ENCODE measurements at regions not wholly inside any gene's neighbourhood (a gene's known extent, or its start where the extent isn't known, plus 50 kb on each side); places are given as distances from the start of the nearest gene placed in this dataset.
A peak's percentile ranks its signal among the peaks of the same experiment; 100 is the strongest.

GRCh38 chr14:85732031-85732430, 202.1 kb downstream of the FLRT2 start:
- Histone ChIP-seq H3K27ac (no peak overlapping the region), H3K36me3 (replicated peaks in 1 of 2; ENCODE audit: insufficient read depth in 1 of 2, low read depth in 2 of 2) (no peaks in the 10 kb centered on the region), H3K27me3 (no peaks in the 10 kb centered on the region), H3K9me3 (no peaks in the 10 kb centered on the region), H3K4me3 (no peak overlapping the region), H3K4me1 (no peaks in the 10 kb centered on the region)
- WGBS, 2 donors: 63 to 64% methylated on average over 1 of the region's 1 CpG
- intact Hi-C loops (cut with DNase I): no loop called here
- DNase-seq (no peak), ATAC-seq (no peak)
- TF ChIP-seq POLR2A (IDR thresholded peaks at IDR 0.05): no peak
- no peak for TF ChIP-seq CTCF (IDR thresholded peaks at IDR 0.05)

GRCh38 chr14:85731186-85731585, 201.2 kb downstream of the FLRT2 start:
- Histone ChIP-seq H3K27me3 (no peaks in the 10 kb centered on the region), H3K4me3 (no peak overlapping the region), H3K27ac (no peak overlapping the region), H3K36me3 (replicated peaks in 1 of 2; ENCODE audit: insufficient read depth in 1 of 2, low read depth in 2 of 2) (no peaks in the 10 kb centered on the region), H3K9me3 (no peaks in the 10 kb centered on the region), H3K4me1 (no peaks in the 10 kb centered on the region)
- ATAC-seq (peak; percentile 38), DNase-seq (peak in 2 of 4 donors; percentile 5 to 34)
- no peak for TF ChIP-seq CTCF (IDR thresholded peaks at IDR 0.05)
- no peak for TF ChIP-seq POLR2A (IDR thresholded peaks at IDR 0.05)
- intact Hi-C loops (cut with DNase I): no loop called here

GRCh38 chr14:85728476-85729065, 198.6 kb downstream of the FLRT2 start:
- H3K4me3 ChIP-seq: no peak overlapping the region
- intact Hi-C loops (cut with DNase I): no loop called here
- WGBS, 2 donors: 53 to 58% methylated on average over 3 of the region's 3 CpGs
- H3K27me3 ChIP-seq: no peaks in the 10 kb centered on the region
- no peak for TF ChIP-seq POLR2A (IDR thresholded peaks at IDR 0.05)
- TF ChIP-seq CTCF (IDR thresholded peaks at IDR 0.05): no peak
- no peaks in the 10 kb centered on the region for H3K9me3 ChIP-seq
- H3K4me1 ChIP-seq: no peaks in the 10 kb centered on the region
- no peak overlapping the region for H3K27ac ChIP-seq
- DNase-seq: no peak
- ATAC-seq: no peak
- H3K36me3 ChIP-seq (replicated peaks in 1 of 2; ENCODE audit: insufficient read depth in 1 of 2, low read depth in 2 of 2): no peaks in the 10 kb centered on the region

GRCh38 chr14:85714069-85714468, 184.1 kb downstream of the FLRT2 start:
- Histone ChIP-seq H3K27me3 (no peaks in the 10 kb centered on the region), H3K27ac (no peak overlapping the region), H3K4me1 (no peaks in the 10 kb centered on the region), H3K4me3 (no peak overlapping the region), H3K36me3 (replicated peaks in 1 of 2; ENCODE audit: insufficient read depth in 1 of 2, low read depth in 2 of 2) (no peaks in the 10 kb centered on the region), H3K9me3 (no peaks in the 10 kb centered on the region)
- DNase-seq (no peak), ATAC-seq (no peak)
- TF ChIP-seq POLR2A (IDR thresholded peaks at IDR 0.05): no peak
- no peak for TF ChIP-seq CTCF (IDR thresholded peaks at IDR 0.05)
- intact Hi-C loops (cut with DNase I): no loop called here
- WGBS, 2 donors: 71 to 78% methylated on average over 1 of the region's 1 CpG

GRCh38 chr14:85711620-85712019, 181.7 kb downstream of the FLRT2 start:
- WGBS, 2 donors: 87 to 90% methylated on average over 2 of the region's 2 CpGs
- Histone ChIP-seq H3K36me3 (replicated peaks in 1 of 2; ENCODE audit: insufficient read depth in 1 of 2, low read depth in 2 of 2) (no peaks in the 10 kb centered on the region), H3K4me1 (no peaks in the 10 kb centered on the region), H3K9me3 (no peaks in the 10 kb centered on the region), H3K4me3 (no peak overlapping the region), H3K27ac (no peak overlapping the region), H3K27me3 (no peaks in the 10 kb centered on the region)
- intact Hi-C loops (cut with DNase I): no loop called here
- no peak for ATAC-seq
- no peak for TF ChIP-seq POLR2A (IDR thresholded peaks at IDR 0.05)
- TF ChIP-seq CTCF (IDR thresholded peaks at IDR 0.05): no peak
- no peak for DNase-seq

All from body of pancreas (tissue), 4 donors.